ENCODE measurements at regions not wholly inside any gene's neighbourhood (a gene's known extent, or its start where the extent isn't known, plus 50 kb on each side); places are given as distances from the start of the nearest gene placed in this dataset.

DNA sequence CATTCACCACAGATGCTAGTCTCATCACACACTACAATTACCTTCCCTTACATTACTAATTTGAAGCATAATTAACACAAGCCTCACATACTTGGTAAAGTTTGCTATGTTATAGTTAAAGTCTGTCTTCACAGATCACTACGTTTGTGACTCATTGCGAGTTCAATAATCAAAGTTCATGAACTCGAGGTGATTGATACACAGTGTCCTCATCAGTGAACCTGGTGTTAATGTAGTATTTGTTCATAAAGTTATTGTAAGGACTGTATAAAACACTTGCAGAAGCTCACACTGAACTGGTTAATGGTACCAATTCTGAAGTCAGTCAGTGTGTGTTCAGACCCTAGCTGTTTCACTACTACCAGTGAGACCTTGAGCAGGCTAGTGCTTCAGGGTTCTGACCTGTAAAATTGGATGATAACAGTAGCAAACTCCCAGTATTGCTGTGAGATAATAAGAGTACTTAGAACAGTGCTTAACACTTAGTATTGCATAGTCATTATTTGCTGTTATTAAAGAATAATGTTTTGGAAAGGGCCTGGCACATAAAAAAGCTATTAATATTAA, 313.3 kb downstream of the LIG4 start:
- no peaks in the 10 kb centered on the region for H3K79me2 ChIP-seq (ENCODE audit: insufficient read depth, low read length)
- no peak overlapping the region for H4K8ac ChIP-seq (replicated peaks; ENCODE audit: insufficient read length, low read depth, low read length)
- no peaks in the 10 kb centered on the region for H3K23me2 ChIP-seq (ENCODE audit: insufficient read length, low read depth, low read length, poor library complexity, severe bottlenecking)
- no peaks in the 10 kb centered on the region for H3K79me1 ChIP-seq (ENCODE audit: insufficient read depth, low read depth, low read length, poor library complexity, severe bottlenecking)
- TF ChIP-seq, protein P1, sequence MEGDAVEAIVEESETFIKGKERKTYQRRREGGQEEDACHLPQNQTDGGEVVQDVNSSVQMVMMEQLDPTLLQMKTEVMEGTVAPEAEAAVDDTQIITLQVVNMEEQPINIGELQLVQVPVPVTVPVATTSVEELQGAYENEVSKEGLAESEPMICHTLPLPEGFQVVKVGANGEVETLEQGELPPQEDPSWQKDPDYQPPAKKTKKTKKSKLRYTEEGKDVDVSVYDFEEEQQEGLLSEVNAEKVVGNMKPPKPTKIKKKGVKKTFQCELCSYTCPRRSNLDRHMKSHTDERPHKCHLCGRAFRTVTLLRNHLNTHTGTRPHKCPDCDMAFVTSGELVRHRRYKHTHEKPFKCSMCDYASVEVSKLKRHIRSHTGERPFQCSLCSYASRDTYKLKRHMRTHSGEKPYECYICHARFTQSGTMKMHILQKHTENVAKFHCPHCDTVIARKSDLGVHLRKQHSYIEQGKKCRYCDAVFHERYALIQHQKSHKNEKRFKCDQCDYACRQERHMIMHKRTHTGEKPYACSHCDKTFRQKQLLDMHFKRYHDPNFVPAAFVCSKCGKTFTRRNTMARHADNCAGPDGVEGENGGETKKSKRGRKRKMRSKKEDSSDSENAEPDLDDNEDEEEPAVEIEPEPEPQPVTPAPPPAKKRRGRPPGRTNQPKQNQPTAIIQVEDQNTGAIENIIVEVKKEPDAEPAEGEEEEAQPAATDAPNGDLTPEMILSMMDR (conservative IDR thresholded peaks at IDR 0.05), result no peak
- H3K9ac ChIP-seq (ENCODE audit: extremely low read depth, insufficient read length, low read length), result no peak overlapping the region
- Mint-ChIP-seq H3K4me1 (no peaks in the 10 kb centered on the region), H3K36me3 (ENCODE audit: insufficient read depth in 1 of 3, low read depth in 3 of 3) (no peaks in the 10 kb centered on the region), H3K4me3 (no peak overlapping the region), H3K27ac (no peak overlapping the region), H3K9me3 (no peaks in the 10 kb centered on the region; a peak in 1 of 5 replicates), H3K27me3 (ENCODE audit: low read depth) (no peaks in the 10 kb centered on the region; the same call in 1 of the 2 replicates)
- H4K20me1 ChIP-seq (ENCODE audit: control insufficient read depth, insufficient read depth, insufficient read length), result no peaks in the 10 kb centered on the region
- H2BK5ac ChIP-seq (ENCODE audit: insufficient read length, low read length), result no peak overlapping the region
- no peak overlapping the region for H4K5ac ChIP-seq (ENCODE audit: insufficient read length, low read depth, low read length)
- H3K4me1 ChIP-seq (ENCODE audit: insufficient read depth, low read length), result no peaks in the 10 kb centered on the region
- H3K56ac ChIP-seq (ENCODE audit: insufficient read length, low read depth, low read length), result no peak overlapping the region
- H3K14ac ChIP-seq (ENCODE audit: insufficient read depth, low read length), result no peak overlapping the region
- H2AFZ ChIP-seq (ENCODE audit: low read length), result no peak overlapping the region
- H2BK15ac ChIP-seq (ENCODE audit: low read depth, low read length), result no peak overlapping the region
- H3K27me3 ChIP-seq (ENCODE audit: insufficient read depth, low read length), result no peaks in the 10 kb centered on the region
- H2BK12ac ChIP-seq (ENCODE audit: insufficient read length, low read depth, low read length), result no peak overlapping the region
- H2BK20ac ChIP-seq (ENCODE audit: low read depth, low read length, poor library complexity, severe bottlenecking), result no peak overlapping the region
- H3K18ac ChIP-seq (ENCODE audit: insufficient read length, low read depth, low read length), result no peak overlapping the region
- H3K27ac ChIP-seq (ENCODE audit: insufficient read length, low read depth, low read length), result no peak overlapping the region
- no peaks in the 10 kb centered on the region for H3K9me3 ChIP-seq (ENCODE audit: control insufficient read depth, low read depth, low read length)
- no CpG with 5 or more reads among the region's 3 CpGs for WGBS (ENCODE audit: extremely low coverage, insufficient read length, low lambda C conversion rate)
- no peak overlapping the region for H2AK5ac ChIP-seq (ENCODE audit: insufficient read length, low read length)
- H3K4me2 ChIP-seq (ENCODE audit: insufficient read depth, insufficient read length, low read length), result no peak overlapping the region
- no peak overlapping the region for H3K23ac ChIP-seq (ENCODE audit: insufficient read length, low read depth, low read length)
- H3K4ac ChIP-seq (ENCODE audit: low read depth, low read length), result no peak overlapping the region
- H2BK120ac ChIP-seq (ENCODE audit: low read depth, low read length, poor library complexity, severe bottlenecking), result no peak overlapping the region
- H4K91ac ChIP-seq (ENCODE audit: insufficient read length, low read depth, low read length), result no peak overlapping the region
- no peak overlapping the region for H3T11ph ChIP-seq (ENCODE audit: low read length)
- DNase-seq, result no peak

All from H9 (cell line).